ENCODE measurements at regions not wholly inside any gene's neighbourhood (a gene's known extent, or its start where the extent isn't known, plus 50 kb on each side); places are given as distances from the start of the nearest gene placed in this dataset.

DNA sequence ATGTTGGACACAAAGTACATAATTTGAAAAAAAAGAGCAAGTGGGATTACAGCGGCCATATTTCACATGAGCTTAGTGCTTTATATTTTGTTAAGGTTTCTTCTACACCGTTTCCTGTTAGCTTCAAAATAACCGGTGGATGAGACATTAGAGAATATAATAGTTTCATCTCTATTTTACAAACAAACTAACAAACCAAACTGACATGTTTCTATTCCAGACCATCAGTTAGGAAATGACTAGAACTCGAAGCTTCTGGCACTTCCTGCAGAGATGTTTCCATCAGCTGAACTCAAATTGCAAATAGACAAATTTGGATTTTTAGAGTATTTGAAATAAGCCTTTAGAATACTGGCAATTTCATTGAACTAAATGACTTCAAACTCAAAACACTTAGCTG, 86.5 kb downstream of the MTRR start:
- H3K56ac ChIP-seq (replicated peaks; ENCODE audit: insufficient read length, low read depth, low read length): no peak overlapping the region
- TF ChIP-seq RAD21 (IDR thresholded peaks at IDR 0.05 in 1 of 2, conservative IDR thresholded peaks at IDR 0.05 in 1 of 2; ENCODE audit: low read depth in 2 of 2, low read length in 2 of 2) (no peak), POLR2AphosphoS5 (IDR thresholded peaks at IDR 0.05; ENCODE audit: low read depth, low read length) (no peak), SIX5 (IDR thresholded peaks at IDR 0.05; ENCODE audit: low read depth, low read length) (no peak), CBX5 (IDR thresholded peaks at IDR 0.05; ENCODE audit: low read depth, low read length) (no peak), CHD1 (IDR thresholded peaks at IDR 0.05; ENCODE audit: low read depth, low read length) (no peak), ASH2L (IDR thresholded peaks at IDR 0.05; ENCODE audit: low read length) (no peak), ZNF274 (IDR thresholded peaks at IDR 0.05; ENCODE audit: borderline replicate concordance, extremely low read depth, low read length) (no peak)

More for the DNA sequence above, 86.5 kb downstream of the MTRR start:
- POLR2A ChIA-PET (ENCODE audit: partially characterized antibody): no interaction called here
- 89% methylated on average over 4 of the region's 4 CpGs; no CpG with 5 or more reads in 1 of the 2 experiments for WGBS, 2 experiments (ENCODE audit: extremely low coverage in 1 of 2, insufficient coverage in 1 of 2, insufficient read length in 1 of 2, insufficient replicate concordance in 2 of 2, low coverage in 1 of 2, low lambda C conversion rate in 2 of 2, missing lambda C conversion rate in 1 of 2)
- Histone ChIP-seq H2BK15ac (ENCODE audit: low read length) (no peak overlapping the region), H4K20me1 (replicated peaks in 1 of 2; ENCODE audit: control insufficient read depth in 1 of 2, insufficient read depth in 2 of 2, low read length in 2 of 2) (no peaks in the 10 kb centered on the region), H3K4me3 (ENCODE audit: extremely low read depth in 1 of 4, insufficient read depth in 2 of 4, low read depth in 3 of 4, low read length in 4 of 4) (no peak overlapping the region), H3K9ac (replicated peaks in 1 of 4; ENCODE audit: extremely low read depth in 1 of 4, low read depth in 3 of 4, low read length in 3 of 4) (no peak overlapping the region), H3K36me3 (ENCODE audit: control insufficient read depth in 2 of 4, insufficient read depth in 4 of 4, low read length in 3 of 4) (no peaks in the 10 kb centered on the region), H2AK5ac (ENCODE audit: low read depth, low read length) (no peak overlapping the region), H3K23ac (ENCODE audit: insufficient read length) (no peak overlapping the region), H3K79me2 (ENCODE audit: control insufficient read depth in 1 of 2, insufficient read depth in 2 of 2, low read length in 2 of 2) (no peaks in the 10 kb centered on the region), H3K9me3 (ENCODE audit: insufficient read depth in 2 of 2, low read depth in 1 of 2, low read length in 1 of 2) (no peaks in the 10 kb centered on the region), H3K27me3 (replicated peaks in 1 of 4; ENCODE audit: control insufficient read depth in 3 of 4, extremely low read depth in 1 of 4, insufficient read depth in 3 of 4, low read length in 3 of 4) (no peaks in the 10 kb centered on the region), H2AFZ (ENCODE audit: low read length) (no peak overlapping the region), H4K8ac (ENCODE audit: extremely low read depth, insufficient read depth, low read length) (no peak overlapping the region), H2BK12ac (ENCODE audit: low read depth, low read length) (no peak overlapping the region), H2BK20ac (ENCODE audit: low read length) (no peak overlapping the region), H3K4ac (replicated peaks; ENCODE audit: insufficient read length, low read depth, low read length) (no peak overlapping the region), H3K18ac (ENCODE audit: extremely low read depth, low read length) (no peak overlapping the region), H3K27ac (ENCODE audit: low read depth, low read length) (no peak overlapping the region), H4K5ac (ENCODE audit: insufficient read length, low read depth, low read length) (no peak overlapping the region), H3K4me1 (replicated peaks in 1 of 4; ENCODE audit: control insufficient read depth in 3 of 4, insufficient read depth in 4 of 4, low read length in 3 of 4) (no peaks in the 10 kb centered on the region), H3K4me2 (ENCODE audit: insufficient read depth in 1 of 2, low read depth in 2 of 2, low read length in 2 of 2) (no peak overlapping the region), H3K14ac (ENCODE audit: insufficient read length) (no peak overlapping the region), H3K79me1 (ENCODE audit: low read depth, low read length) (no peaks in the 10 kb centered on the region), H4K91ac (replicated peaks; ENCODE audit: insufficient read length, low read length) (no peak overlapping the region), H2BK120ac (replicated peaks; ENCODE audit: low read depth, low read length) (no peak overlapping the region), H2BK5ac (ENCODE audit: low read depth, low read length) (no peak overlapping the region), H3K23me2 (ENCODE audit: low read depth, low read length) (no peaks in the 10 kb centered on the region; the same call in 1 of the 2 replicates)
- FAIRE-seq: no peak
- CTCF ChIA-PET (ENCODE audit: partially characterized antibody): interaction anchor here (0.7 to 1.8 kb wide), 4 partner anchors 9 to 28 kb away, joined by 3 to 5 read pairs (median 4); no protein-coding TSS in a partner anchor
- no peak for DNase-seq (ENCODE audit: low read depth in 1 of 2, low spot score in 2 of 2)

All from H1 (cell line).